Activated B cell treated with CpG ODN at 0.5 μM for 24 hours (primary cell): ENCODE measurements at regions not wholly inside any gene's neighbourhood (a gene's known extent, or its start where the extent isn't known, plus 50 kb on each side); places are given as distances from the start of the nearest gene placed in this dataset.
"Not testable (repeated sequence)": the region's sequence is repeated elsewhere in the genome, so short reads cannot be mapped to it uniquely, and the experiment has no call there.

Experiments used
- ATAC-seq: fragments of 200-7000 bp; cut with Tn5 transposase; one replicate; pipeline ENCODE4 v1.10.0; 2021; ENCODE audit warnings: low read depth, mild to moderate bottlenecking, moderate library complexity
- CTCF ChIA-PET: fragments of 350-600 bp; sonication (Branson Sonifier 250); formaldehyde crosslinking; loops from one replicate; lab custom pipeline; 2021; ENCODE audit warnings: antibody characterized with exemption; lab: Charles Lee
- POLR2A ChIA-PET: fragments of 350-600 bp; sonication (Branson Sonifier 250); formaldehyde crosslinking; loops from one replicate; lab custom pipeline; 2021; ENCODE audit warnings: antibody characterized with exemption; lab: Charles Lee
- DNase-seq: peaks from one replicate; pipeline ENCODE4 v3.0.0; 2022
- H3K27ac Mint-ChIP-seq: one replicate; pipeline ENCODE4 v1.8.0; 2020; ENCODE audit warnings: mixed read lengths
- H3K27me3 Mint-ChIP-seq: one replicate; pipeline ENCODE4 v1.8.0; 2021; ENCODE audit warnings: mixed read lengths
- H3K36me3 Mint-ChIP-seq: one replicate; pipeline ENCODE4 v1.8.0; 2021; ENCODE audit warnings: low read depth, mixed read lengths
- H3K4me1 Mint-ChIP-seq: one replicate; pipeline ENCODE4 v1.8.0; 2021; ENCODE audit warnings: mixed read lengths
- H3K4me3 Mint-ChIP-seq: one replicate; pipeline ENCODE4 v1.8.0; 2020; ENCODE audit warnings: mild to moderate bottlenecking, mixed read lengths
- H3K9me3 Mint-ChIP-seq: one replicate; pipeline ENCODE4 v1.8.0; 2020; ENCODE audit warnings: mixed read lengths
- CTCF ChIP-seq: fragments of 200-600 bp; IDR thresholded peaks from one replicate; pipeline ENCODE4 v1.8.0; 2022; ENCODE audit warnings: antibody characterized with exemption, mild to moderate bottlenecking
- intact Hi-C: fragments of 100-400 bp; cut with micrococcal nuclease; formaldehyde crosslinking; loops from one replicate; pipeline ENCODE4 v1.15.1; 2024

- intact Hi-C loops: no loop called here
- Mint-ChIP-seq H3K4me3 (no peak overlapping the region), H3K27ac (peak overlapping the region; percentile 3), H3K4me1 (peaks cover 52% of the 10 kb centered on the region), H3K27me3 (no peaks in the 10 kb centered on the region), H3K36me3 (peaks cover 33% of the 10 kb centered on the region), H3K9me3 (no peaks in the 10 kb centered on the region)
- no peak for TF ChIP-seq CTCF
- ChIA-PET POLR2A (no interaction called here), CTCF (no interaction called here)
- DNase-seq (no peak), ATAC-seq (no peak)
Observed at GRCh38 chr14:71433303-71433702, 498.9 kb upstream of the RGS6 start.

GRCh38 chr14:71435641-71436040 lies 496.6 kb upstream of the RGS6 start:
- not testable (repeated sequence) for ATAC-seq

GRCh38 chr14:71437870-71438269 lies 494.4 kb upstream of the RGS6 start:
- Mint-ChIP-seq H3K27ac (no peak overlapping the region), H3K27me3 (no peaks in the 10 kb centered on the region), H3K4me3 (no peak overlapping the region), H3K4me1 (peaks cover 37% of the 10 kb centered on the region), H3K36me3 (peaks cover 47% of the 10 kb centered on the region), H3K9me3 (no peaks in the 10 kb centered on the region)
- TF ChIP-seq CTCF: no peak
- ATAC-seq (no peak), DNase-seq (no peak)
- ChIA-PET CTCF (no interaction called here), POLR2A (no interaction called here)
- intact Hi-C loops: no loop called here

More at GRCh38 chr14:71435641-71436040, 496.6 kb upstream of the RGS6 start:
- intact Hi-C loops, H3K27ac Mint-ChIP-seq, H3K9me3 Mint-ChIP-seq, POLR2A ChIA-PET, CTCF ChIA-PET, H3K27me3 Mint-ChIP-seq, H3K4me3 Mint-ChIP-seq, DNase-seq: not testable (repeated sequence)
- Mint-ChIP-seq H3K4me1 (peaks cover 53% of the 10 kb centered on the region), H3K36me3 (peaks cover 45% of the 10 kb centered on the region)

- POLR2A ChIA-PET: no interaction called here
- Mint-ChIP-seq H3K27me3 (no peaks in the 10 kb centered on the region), H3K4me3 (no peak overlapping the region), H3K4me1 (peaks cover 33% of the 10 kb centered on the region), H3K27ac (no peak overlapping the region), H3K36me3 (peaks cover 46% of the 10 kb centered on the region), H3K9me3 (no peaks in the 10 kb centered on the region)
- no peak for TF ChIP-seq CTCF
- DNase-seq (no peak), ATAC-seq (no peak)
- CTCF ChIA-PET: no interaction called here
- intact Hi-C loops: no loop called here
Observed at GRCh38 chr14:71438684-71439083, 493.5 kb upstream of the RGS6 start.

- DNase-seq (no peak), ATAC-seq (no peak)
- no peak overlapping the region for H3K4me3 Mint-ChIP-seq
- peaks cover 41% of the 10 kb centered on the region for H3K4me1 Mint-ChIP-seq
- intact Hi-C loops: loop anchor here (5.0 kb wide), 1 partner anchor 46 kb away; no protein-coding TSS in a partner anchor
- H3K9me3 Mint-ChIP-seq: no peaks in the 10 kb centered on the region
- no peaks in the 10 kb centered on the region for H3K27me3 Mint-ChIP-seq
- peaks cover 33% of the 10 kb centered on the region for H3K36me3 Mint-ChIP-seq
- no peak for TF ChIP-seq CTCF
- ChIA-PET CTCF (no interaction called here), POLR2A (no interaction called here)
- no peak overlapping the region for H3K27ac Mint-ChIP-seq
Observed at GRCh38 chr14:71441126-71441525, 491.1 kb upstream of the RGS6 start.
